Erythroblast (primary cell): ENCODE measurements at regions not wholly inside any gene's neighbourhood (a gene's known extent, or its start where the extent isn't known, plus 50 kb on each side); places are given as distances from the start of the nearest gene placed in this dataset.

ENCODE experiments used
- GATA1 ChIP-seq: IDR thresholded peaks from 2 replicates; pipeline ENCODE4 v1.6.1; 2011; ENCODE audit warnings: low read depth, mild to moderate bottlenecking, control low read depth, low read length, moderate library complexity
- POLR2A ChIP-seq: IDR thresholded peaks from 2 replicates; pipeline ENCODE4 v1.6.1; 2011; ENCODE audit warnings: mild to moderate bottlenecking, low read length

DNA sequence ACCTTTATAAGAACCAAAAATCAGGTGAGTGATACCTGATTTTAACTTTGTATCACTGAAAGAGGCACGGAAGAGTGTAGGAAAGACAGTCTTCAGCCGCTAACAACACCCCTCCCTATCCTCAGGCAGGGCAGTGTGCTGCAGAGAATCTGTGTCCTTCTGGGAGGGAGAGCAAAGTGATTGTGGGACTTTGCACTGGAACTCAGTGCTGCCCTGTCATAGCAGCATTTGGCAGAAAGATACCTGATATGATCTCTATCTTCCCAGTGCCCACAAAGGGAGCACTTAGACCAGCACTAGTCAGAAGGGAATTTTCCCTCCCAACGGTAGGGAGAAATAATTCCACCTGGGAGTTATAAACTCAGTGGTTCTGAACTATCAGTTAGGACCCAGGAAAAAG is 139.0 kb downstream of the FMR1NB start:
- TF ChIP-seq POLR2A, result no peak
- TF ChIP-seq GATA1, result no peak
